ENCODE measurements at regions not wholly inside any gene's neighbourhood (a gene's known extent, or its start where the extent isn't known, plus 50 kb on each side); places are given as distances from the start of the nearest gene placed in this dataset.
"Not testable (repeated sequence)": the region's sequence is repeated elsewhere in the genome, so short reads cannot be mapped to it uniquely, and the experiment has no call there.

- CTCF ChIA-PET, POLR2A ChIA-PET: not testable (repeated sequence)
These were observed 120.2 kb upstream of the DEFB108B start for GRCh38 chr11:71712846-71713245.

DNA sequence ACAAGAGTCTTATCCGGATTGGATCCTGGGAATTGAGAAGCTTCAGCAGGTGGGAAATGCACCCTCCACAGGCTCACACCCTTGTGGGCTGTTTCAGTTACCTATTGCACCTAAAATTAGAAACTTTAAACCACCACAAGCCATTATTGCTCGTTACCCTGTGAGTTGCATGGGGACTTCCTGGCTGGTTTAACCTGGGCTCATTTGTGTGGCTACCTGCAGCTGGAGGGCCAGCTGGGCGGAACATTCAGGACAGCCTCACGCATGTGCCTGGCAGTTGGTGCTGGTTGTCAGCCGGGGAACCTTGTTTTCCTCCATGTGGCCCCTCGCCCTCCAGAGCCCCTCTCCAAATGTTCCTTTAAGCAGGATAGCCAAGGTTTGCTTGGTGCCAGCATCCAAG lies 118.5 kb upstream of the DEFB108B start:
- POLR2A ChIA-PET, CTCF ChIA-PET: not testable (repeated sequence)

DNA sequence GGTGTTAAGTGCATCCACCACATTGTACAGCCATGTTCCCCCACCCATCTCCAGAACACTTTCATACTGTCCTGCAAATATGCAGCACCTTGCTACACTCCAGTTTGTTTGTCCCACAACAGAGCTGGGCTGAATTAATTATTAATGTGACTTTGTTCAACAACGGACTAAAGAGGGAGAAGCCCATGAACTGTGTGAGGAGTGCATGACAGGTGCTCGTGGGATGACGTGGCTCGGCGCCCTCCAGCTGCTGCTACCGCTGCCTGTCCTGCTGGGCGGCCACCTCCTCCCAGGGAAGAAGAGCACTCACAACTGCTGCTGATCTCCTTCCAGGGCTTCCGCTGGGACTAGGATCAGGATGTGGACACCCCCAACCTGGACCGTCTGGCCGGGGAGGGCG lies 111.2 kb upstream of the DEFB108B start:
- CTCF ChIA-PET, POLR2A ChIA-PET: not testable (repeated sequence)

- POLR2A ChIA-PET, CTCF ChIA-PET: not testable (repeated sequence)
These were observed 109.0 kb upstream of the DEFB108B start for GRCh38 chr11:71723991-71724390.

DNA sequence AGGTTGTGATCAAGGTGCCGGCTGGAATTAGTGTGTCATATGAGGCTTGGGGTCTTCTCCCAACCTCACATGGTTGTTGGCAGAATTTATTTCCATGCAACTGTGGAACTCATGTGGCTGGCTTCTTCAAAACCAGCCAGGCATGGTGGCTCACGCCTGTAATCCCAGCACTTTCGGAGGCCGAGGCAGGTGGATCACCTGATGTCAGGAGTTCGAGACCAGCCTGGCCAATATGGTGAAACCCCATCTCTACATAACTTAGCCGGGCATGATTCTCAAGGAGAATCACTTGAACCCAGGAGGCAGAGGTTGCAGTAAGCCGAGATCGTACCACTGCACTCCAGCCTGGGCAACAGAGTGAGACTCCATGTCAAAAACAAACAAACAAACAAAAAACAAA lies 102.3 kb upstream of the DEFB108B start:
- POLR2A ChIA-PET, CTCF ChIA-PET: not testable (repeated sequence)

DNA sequence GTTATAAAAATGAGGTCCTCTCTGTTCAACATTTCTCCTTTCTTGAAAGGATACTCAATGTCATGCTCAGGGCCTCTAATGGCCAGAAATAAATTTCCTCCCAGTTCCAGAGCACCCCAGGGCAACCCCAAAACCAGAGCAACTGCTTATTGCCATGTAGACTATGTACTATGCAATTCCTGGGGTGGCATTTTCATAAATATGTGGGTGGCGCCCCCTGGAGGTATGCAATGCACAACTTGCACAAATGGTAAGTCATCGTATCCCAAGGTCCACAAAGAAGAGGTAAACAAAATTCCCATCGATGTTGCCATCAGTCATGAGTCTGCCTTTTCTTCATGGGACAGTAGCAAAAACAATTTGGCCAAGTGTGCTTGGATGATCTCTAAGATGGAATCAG lies 98.6 kb upstream of the DEFB108B start:
- CTCF ChIA-PET, POLR2A ChIA-PET: not testable (repeated sequence)

DNA sequence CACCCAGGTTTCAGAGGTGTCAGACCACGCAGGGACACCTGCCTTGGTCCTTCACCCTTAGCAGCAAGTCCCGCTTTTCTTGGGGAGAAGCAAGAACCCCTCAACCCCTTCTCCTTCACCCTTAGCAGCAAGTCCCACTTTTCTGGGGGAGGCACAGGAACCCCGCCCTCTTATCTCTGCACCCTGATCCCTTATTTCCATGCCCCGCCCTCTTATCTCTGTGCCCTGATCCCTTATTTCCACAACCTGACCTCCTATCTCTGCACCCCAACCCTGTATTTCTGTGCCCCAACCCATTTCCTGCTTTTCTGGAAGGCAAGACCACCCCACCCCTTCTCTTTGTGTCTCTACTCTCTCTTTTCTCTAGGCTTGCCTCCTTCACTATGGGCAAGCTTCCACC lies 94.7 kb upstream of the DEFB108B start:
- POLR2A ChIA-PET = not testable (repeated sequence)

GRCh38 chr11:71743385-71743784 lies 89.6 kb upstream of the DEFB108B start:
- CTCF ChIA-PET = not testable (repeated sequence)

More for the DNA sequence above, 94.7 kb upstream of the DEFB108B start:
- CTCF ChIA-PET = not testable (repeated sequence)

DNA sequence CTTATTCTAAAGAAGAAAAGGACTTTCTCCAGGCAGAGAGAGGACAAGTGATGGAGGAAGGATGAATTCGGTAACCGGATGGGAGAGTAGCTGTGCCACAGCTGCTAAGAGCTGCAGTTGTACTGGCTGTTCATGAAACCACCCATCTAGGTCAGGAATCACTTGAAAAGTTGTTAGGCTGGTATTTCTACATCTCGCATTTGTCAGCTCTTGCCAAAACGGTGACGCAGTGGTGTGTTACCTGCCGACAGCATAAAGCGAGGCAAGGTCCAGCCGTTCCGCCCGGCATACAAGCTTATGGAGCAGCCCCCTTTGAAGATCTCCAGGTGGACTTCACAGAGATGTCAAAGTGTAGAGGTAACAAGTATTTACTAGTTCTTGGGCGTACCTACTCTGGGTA lies 87.3 kb upstream of the DEFB108B start:
- CTCF ChIA-PET, POLR2A ChIA-PET: not testable (repeated sequence)

More at GRCh38 chr11:71743385-71743784, 89.6 kb upstream of the DEFB108B start:
- POLR2A ChIA-PET = not testable (repeated sequence)

DNA sequence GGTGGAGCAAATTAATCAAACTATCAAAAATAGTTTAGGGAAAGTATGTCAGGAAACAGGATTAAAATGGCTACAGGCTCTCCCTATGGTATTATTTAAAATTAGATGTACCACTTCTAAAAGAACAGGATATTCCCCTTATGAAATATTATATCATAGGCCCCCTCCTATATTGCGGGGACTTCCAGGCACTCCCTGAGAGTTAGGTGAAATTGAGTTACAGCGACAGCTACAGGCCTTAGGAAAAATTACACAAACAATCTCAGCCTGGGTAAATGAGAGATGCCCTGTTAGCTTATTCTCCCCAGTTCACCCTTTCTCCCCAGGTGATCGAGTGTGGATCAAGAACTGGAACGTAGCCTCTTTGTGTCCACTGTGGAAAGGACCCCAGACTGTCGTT lies 86.7 kb upstream of the DEFB108B start:
- CTCF ChIA-PET, POLR2A ChIA-PET: not testable (repeated sequence)

GRCh38 chr11:71748965-71749620 lies 83.9 kb upstream of the DEFB108B start:
- CTCF ChIA-PET, POLR2A ChIA-PET: not testable (repeated sequence)

DNA sequence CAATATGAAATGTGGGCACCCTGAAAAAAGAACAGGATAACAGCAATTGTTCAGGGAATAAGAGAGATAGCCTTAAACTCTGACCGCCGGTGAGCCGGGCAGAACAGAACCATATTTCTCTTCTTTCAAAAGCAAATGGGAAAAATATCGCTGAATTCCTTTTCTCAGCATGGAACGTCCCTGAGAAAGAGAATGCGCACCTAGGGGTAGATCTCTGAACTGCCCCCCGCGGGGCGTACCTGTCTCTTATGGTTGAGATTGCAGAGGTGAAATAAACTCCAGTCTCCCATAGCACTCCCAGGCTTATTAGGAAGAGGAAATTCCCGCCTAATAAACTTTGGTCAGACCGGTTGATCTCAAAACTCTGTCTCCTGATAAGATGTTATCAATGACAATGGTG lies 82.1 kb upstream of the DEFB108B start:
- POLR2A ChIA-PET, CTCF ChIA-PET: not testable (repeated sequence)

DNA sequence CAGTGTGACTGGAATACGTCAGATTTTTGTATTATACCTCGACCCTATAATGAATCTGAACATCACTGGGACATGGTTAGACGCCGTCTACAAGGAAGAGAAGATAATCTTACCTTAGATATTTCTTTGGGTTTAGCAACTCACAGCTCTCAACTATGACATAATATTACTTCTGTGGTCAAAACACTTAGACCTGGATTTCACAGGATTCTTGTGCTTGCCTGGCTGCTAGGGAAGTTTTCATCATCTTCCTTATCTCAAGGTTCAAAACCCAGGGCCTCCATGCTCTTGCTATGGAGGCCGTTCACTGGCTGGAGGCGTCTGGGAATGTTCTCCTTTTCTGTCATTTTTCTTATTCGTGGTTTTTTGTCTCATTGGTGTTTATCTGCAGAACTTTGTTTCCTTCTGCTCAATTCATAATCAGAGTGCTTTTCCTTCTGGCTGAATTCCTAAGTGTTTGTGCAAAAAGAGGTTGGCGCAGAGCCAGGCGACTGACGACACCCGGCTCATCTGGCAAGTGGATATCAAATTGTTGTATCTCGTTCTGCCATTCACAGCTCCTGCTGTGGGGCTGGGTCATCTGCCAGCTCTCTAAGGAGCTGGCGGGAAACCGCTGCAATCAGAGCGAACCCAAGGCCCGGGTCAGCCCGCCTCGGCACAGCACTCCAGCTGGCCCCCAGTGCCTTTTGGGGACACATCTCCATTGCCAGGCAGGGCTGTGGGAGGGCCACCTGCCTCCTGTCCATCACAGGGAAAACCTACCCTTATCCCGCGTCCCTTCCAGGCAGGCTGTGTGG lies 68.1 kb upstream of the DEFB108B start:
- CTCF ChIA-PET, POLR2A ChIA-PET: not testable (repeated sequence)

DNA sequence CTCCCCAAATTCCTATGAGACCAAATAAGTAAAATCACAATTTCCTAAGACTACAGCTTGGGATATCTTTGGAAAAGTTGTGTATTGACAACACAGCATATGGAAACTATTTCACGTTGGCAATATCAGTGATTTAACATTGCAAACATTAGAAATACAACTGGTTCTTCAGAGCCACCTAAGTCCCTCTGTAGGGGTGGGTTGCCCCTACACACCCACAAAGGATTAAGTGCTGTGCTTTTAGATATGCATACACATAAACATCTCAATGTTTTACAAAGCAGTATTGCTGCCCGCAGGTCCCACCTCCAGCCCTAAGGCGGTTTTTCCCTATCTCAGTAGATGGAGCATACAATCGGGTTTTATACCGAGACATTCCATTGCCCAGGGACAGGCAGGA lies 66.0 kb upstream of the DEFB108B start:
- POLR2A ChIA-PET, CTCF ChIA-PET: not testable (repeated sequence)

- POLR2A ChIA-PET = not testable (repeated sequence)
These were observed 60.8 kb upstream of the DEFB108B start for GRCh38 chr11:71772193-71772592.

GRCh38 chr11:71774603-71775222 lies 58.3 kb upstream of the DEFB108B start:
- CTCF ChIA-PET = no interaction called here
- POLR2A ChIA-PET = no interaction called here

More at GRCh38 chr11:71772193-71772592, 60.8 kb upstream of the DEFB108B start:
- CTCF ChIA-PET = not testable (repeated sequence)

GRCh38 chr11:71780116-71780515 lies 52.9 kb upstream of the DEFB108B start:
- POLR2A ChIA-PET, CTCF ChIA-PET: not testable (repeated sequence)

DNA sequence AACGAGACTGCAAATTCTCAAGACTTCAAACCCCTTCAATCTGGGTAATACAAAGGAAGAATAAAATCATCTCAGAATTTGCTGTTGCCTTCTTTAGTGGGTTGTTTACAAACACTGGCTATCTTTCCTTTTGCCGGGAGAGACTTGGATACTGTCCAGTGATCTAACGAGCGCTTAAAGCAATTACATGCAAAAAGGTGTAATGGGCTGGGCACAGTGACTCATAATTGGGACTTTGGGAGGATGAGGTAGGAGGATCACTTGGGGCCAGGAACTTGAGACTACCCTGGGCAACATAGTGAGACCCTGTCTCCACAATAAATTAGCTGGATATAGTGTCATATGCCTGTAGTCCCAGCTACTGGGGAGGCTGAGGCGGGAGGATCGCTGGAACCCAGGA lies 52.2 kb upstream of the DEFB108B start:
- CTCF ChIA-PET = interaction anchor here (0.6 kb wide), 1 partner anchor 19 kb away, joined by 4 read pairs; no protein-coding TSS in a partner anchor
- POLR2A ChIA-PET = not testable (repeated sequence)

- CTCF ChIA-PET, POLR2A ChIA-PET: not testable (repeated sequence)
These were observed 51.5 kb upstream of the DEFB108B start for GRCh38 chr11:71781491-71781890.

DNA sequence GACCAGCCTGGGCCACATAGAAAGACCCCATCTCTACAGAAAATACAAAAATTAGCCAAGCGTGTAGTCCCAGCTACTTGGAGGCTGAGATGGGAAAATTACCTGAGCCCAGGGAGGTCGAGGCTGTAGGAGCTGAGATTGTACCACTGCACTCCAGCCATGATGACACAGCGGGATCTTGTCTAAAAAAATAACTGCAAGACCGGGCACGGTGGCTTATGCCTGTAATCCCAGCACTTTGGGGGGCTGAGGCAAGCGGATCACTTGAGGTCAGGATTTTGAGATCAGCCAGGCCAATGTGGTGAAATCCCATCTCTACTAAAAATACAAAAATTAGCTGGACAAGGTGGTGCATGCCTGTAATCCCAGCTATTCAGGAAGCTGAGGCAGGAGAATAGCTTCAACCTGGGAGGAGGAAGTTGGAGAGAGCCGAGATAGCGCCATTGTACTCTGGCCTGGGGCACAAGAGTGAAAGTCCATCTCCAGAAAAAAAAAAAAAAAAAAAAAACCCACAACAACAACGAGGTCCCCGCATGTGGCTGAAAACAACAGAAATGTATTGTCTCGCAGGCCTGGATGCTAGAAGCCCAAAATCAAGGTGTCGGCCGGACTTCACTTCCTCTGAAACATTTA lies 50.7 kb upstream of the DEFB108B start:
- POLR2A ChIA-PET = interaction anchor here (0.7 kb wide), 1 partner anchor 536 kb away, joined by 7 read pairs; no protein-coding TSS in a partner anchor
- CTCF ChIA-PET = not testable (repeated sequence)

DNA sequence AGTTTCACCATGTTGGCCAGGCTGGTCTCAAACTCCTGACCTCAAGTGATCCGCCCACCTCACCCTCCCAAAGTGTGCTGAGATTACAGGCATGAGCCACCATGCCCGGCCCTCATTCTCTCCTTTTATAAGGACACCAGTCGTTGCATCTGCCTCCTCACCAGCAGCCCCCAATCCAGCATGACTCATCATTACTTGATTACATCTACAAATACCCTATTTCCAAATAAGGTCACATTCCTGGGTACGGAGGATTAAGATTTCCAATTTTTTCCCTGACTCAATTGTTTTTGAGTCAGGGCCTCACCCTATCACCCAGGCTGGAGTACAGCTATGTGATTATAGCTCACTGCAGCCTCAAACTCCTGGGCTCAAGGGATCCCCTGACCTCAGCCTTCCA lies 49.8 kb upstream of the DEFB108B start:
- CTCF ChIA-PET, POLR2A ChIA-PET: not testable (repeated sequence)
